Natural killer cell (primary cell): ENCODE measurements at regions not wholly inside any gene's neighbourhood (a gene's known extent, or its start where the extent isn't known, plus 50 kb on each side); places are given as distances from the start of the nearest gene placed in this dataset.

Source experiments
- ATAC-seq, 3 donors: fragments of 150-1000 bp in 2 of 3; fragments of 200-7000 bp in 1 of 3; cut with Tn5 transposase; 1 replicate in 1 of 3; 2 replicates in 2 of 3; pipeline ENCODE4 v1.10.0; 2021; ENCODE audit warnings: mild to moderate bottlenecking in 2 of 3, moderate library complexity in 2 of 3
- DNase-seq, 2 donors: peaks; one replicate each; pipeline versions ENCODE4 v3.0.0 to v3.0.0-alpha.2; 2013 to 2021; ENCODE audit warnings: mixed read lengths in 1 of 2
- H3K27ac ChIP-seq: one replicate; pipeline ENCODE4 v1.5.1; 2013; ENCODE audit warnings: mild to moderate bottlenecking, low read length
- H3K27me3 ChIP-seq: one replicate; pipeline ENCODE4 v1.6.1; 2013; ENCODE audit warnings: low read length; ENCODE audit not compliant: control insufficient read depth, insufficient read depth
- H3K36me3 ChIP-seq: one replicate; pipeline ENCODE4 v1.6.1; 2013; ENCODE audit warnings: low read length; ENCODE audit not compliant: control insufficient read depth, insufficient read depth
- H3K4me1 ChIP-seq: one replicate; pipeline ENCODE4 v1.6.1; 2013; ENCODE audit warnings: low read length; ENCODE audit not compliant: control insufficient read depth, insufficient read depth
- H3K4me3 ChIP-seq: one replicate; pipeline ENCODE4 v1.5.1; 2013; ENCODE audit warnings: low read length
- H3K9me3 ChIP-seq: one replicate; pipeline ENCODE4 v1.6.1; 2013; ENCODE audit warnings: low read length; ENCODE audit not compliant: control insufficient read depth, insufficient read depth
- H3K27ac Mint-ChIP-seq, 2 donors: one replicate each; pipeline ENCODE4 v1.8.0; 2022; ENCODE audit warnings: mild to moderate bottlenecking in 2 of 2, mixed read lengths in 2 of 2, moderate library complexity in 1 of 2
- H3K27me3 Mint-ChIP-seq, 2 donors: one replicate each; pipeline ENCODE4 v1.8.0; 2022; ENCODE audit warnings: low read depth in 2 of 2, mixed read lengths in 2 of 2
- H3K36me3 Mint-ChIP-seq: one replicate; pipeline ENCODE4 v1.8.0; 2022; ENCODE audit warnings: mixed read lengths
- H3K4me1 Mint-ChIP-seq, 2 donors: one replicate each; pipeline ENCODE4 v1.8.0; 2022; ENCODE audit warnings: mixed read lengths in 2 of 2
- H3K4me3 Mint-ChIP-seq: one replicate; pipeline ENCODE4 v1.8.0; 2022; ENCODE audit warnings: mild to moderate bottlenecking, moderate library complexity, mixed read lengths
- H3K9me3 Mint-ChIP-seq, 2 donors: one replicate each; pipeline ENCODE4 v1.8.0; 2022; ENCODE audit warnings: mixed read lengths in 2 of 2
- CTCF ChIP-seq: fragments of 200-600 bp; IDR thresholded peaks from one replicate; pipeline ENCODE4 v1.8.0; 2022; ENCODE audit warnings: antibody characterized with exemption
- WGBS: methylation state at CpG from one replicate; pipeline ENCODE4 v1.1.7; 2013; ENCODE audit warnings: missing lambda C conversion rate; ENCODE audit not compliant: insufficient coverage; 5-methylcytosine and 5-hydroxymethylcytosine counted together
- intact Hi-C: fragments of 100-400 bp; cut with micrococcal nuclease; formaldehyde crosslinking; loops from one replicate; pipeline ENCODE4 v1.14.2; 2022

- intact Hi-C loops, result no loop called here
- H3K9me3 ChIP-seq, result no peaks in the 10 kb centered on the region
- no peak for TF ChIP-seq CTCF
- 71% methylated on average over 3 of the region's 4 CpGs for WGBS
- ATAC-seq (no peak), DNase-seq (peak in 1 of 2 donors; percentile 56)
- no peaks in the 10 kb centered on the region for H3K36me3 ChIP-seq
- H3K4me3 ChIP-seq, result no peak overlapping the region
- Mint-ChIP-seq H3K27me3 (peaks cover 0 to 3% of the 10 kb centered on the region in 2 donors), H3K27ac (no peak overlapping the region), H3K9me3 (no peaks in the 10 kb centered on the region), H3K4me1 (peaks cover 7 to 8% of the 10 kb centered on the region in 2 donors), H3K36me3 (no peaks in the 10 kb centered on the region), H3K4me3 (no peak overlapping the region)
- no peak overlapping the region for H3K27ac ChIP-seq
- peaks cover 8% of the 10 kb centered on the region for H3K4me1 ChIP-seq
- no peaks in the 10 kb centered on the region for H3K27me3 ChIP-seq
Observed at GRCh38 chr12:3973973-3974644, 100.9 kb upstream of the PARP11 start.

- H3K4me1 ChIP-seq, result peaks cover 8% of the 10 kb centered on the region
- H3K4me3 ChIP-seq, result no peak overlapping the region
- Mint-ChIP-seq H3K36me3 (no peaks in the 10 kb centered on the region), H3K9me3 (no peaks in the 10 kb centered on the region), H3K27ac (no peak overlapping the region), H3K4me3 (no peak overlapping the region), H3K27me3 (peaks cover 0 to 3% of the 10 kb centered on the region in 2 donors), H3K4me1 (peaks cover 7 to 8% of the 10 kb centered on the region in 2 donors)
- DNase-seq, result peak in 1 of 2 donors; percentile 58
- WGBS, result 68% methylated on average over 13 of the region's 14 CpGs
- no peak for ATAC-seq
- intact Hi-C loops, result no loop called here
- no peak overlapping the region for H3K27ac ChIP-seq
- no peaks in the 10 kb centered on the region for H3K36me3 ChIP-seq
- no peaks in the 10 kb centered on the region for H3K9me3 ChIP-seq
- TF ChIP-seq CTCF, result no peak
- no peaks in the 10 kb centered on the region for H3K27me3 ChIP-seq
Observed at GRCh38 chr12:3973269-3973884, 100.2 kb upstream of the PARP11 start.

GRCh38 chr12:3972576-3972975, 99.4 kb upstream of the PARP11 start:
- Histone ChIP-seq H3K9me3 (no peaks in the 10 kb centered on the region), H3K36me3 (no peaks in the 10 kb centered on the region), H3K4me1 (peaks cover 8% of the 10 kb centered on the region), H3K27me3 (no peaks in the 10 kb centered on the region), H3K4me3 (no peak overlapping the region), H3K27ac (no peak overlapping the region)
- Mint-ChIP-seq H3K4me1 (peaks cover 7 to 8% of the 10 kb centered on the region in 2 donors), H3K27me3 (peaks cover 0 to 3% of the 10 kb centered on the region in 2 donors), H3K27ac (no peak overlapping the region), H3K36me3 (no peaks in the 10 kb centered on the region), H3K9me3 (no peaks in the 10 kb centered on the region), H3K4me3 (no peak overlapping the region)
- WGBS, result 25% methylated on average over 3 of the region's 4 CpGs
- no peak for TF ChIP-seq CTCF
- ATAC-seq (peak in 1 of 3 donors; percentile 55), DNase-seq (peak in 1 of 2 donors; percentile 63)
- intact Hi-C loops, result no loop called here
